Mesenchymal stem cell (in vitro differentiated cells and primary cell): ENCODE measurements at regions not wholly inside any gene's neighbourhood (a gene's known extent, or its start where the extent isn't known, plus 50 kb on each side); places are given as distances from the start of the nearest gene placed in this dataset.

Source experiments
- DNase-seq: peaks from one replicate; pipeline ENCODE4 v3.0.0-alpha.2; 2013
- H2AFZ ChIP-seq: one replicate; pipeline ENCODE4 v1.6.1; 2013; ENCODE audit warnings: low read depth, mild to moderate bottlenecking, control low read depth, inconsistent platforms, low read length, moderate library complexity
- H2AK5ac ChIP-seq: 2 replicates; pipeline ENCODE4 v1.6.1; 2013; ENCODE audit warnings: low read length, moderate library complexity, mild to moderate bottlenecking, inconsistent platforms; ENCODE audit not compliant: severe bottlenecking
- H2BK120ac ChIP-seq: one replicate; pipeline ENCODE4 v1.6.1; 2013; ENCODE audit warnings: low read depth, mild to moderate bottlenecking, inconsistent platforms, low read length, moderate library complexity
- H2BK12ac ChIP-seq, 2 experiments: one replicate each; pipeline ENCODE4 v1.6.1; 2013; ENCODE audit warnings: inconsistent platforms in 2 of 2, low read length in 2 of 2, mild to moderate bottlenecking in 2 of 2, moderate library complexity in 2 of 2, control low read depth in 1 of 2
- H2BK15ac ChIP-seq: one replicate; pipeline ENCODE4 v1.6.1; 2013; ENCODE audit warnings: mild to moderate bottlenecking, low read depth, inconsistent platforms; ENCODE audit not compliant: poor library complexity, severe bottlenecking
- H2BK5ac ChIP-seq: 2 replicates; pipeline ENCODE4 v1.6.1; 2013; ENCODE audit warnings: low read depth, mild to moderate bottlenecking, low read length, control low read depth, inconsistent platforms; ENCODE audit not compliant: poor library complexity, severe bottlenecking
- H3K14ac ChIP-seq, 2 experiments: one replicate each; pipeline ENCODE4 v1.6.1; 2013; ENCODE audit warnings: inconsistent platforms in 2 of 2, low read length in 2 of 2, control low read depth in 1 of 2, mild to moderate bottlenecking in 1 of 2, moderate library complexity in 1 of 2
- H3K18ac ChIP-seq, 2 experiments: one replicate each; pipeline ENCODE4 v1.6.1; 2013; ENCODE audit warnings: inconsistent platforms in 2 of 2, low read length in 2 of 2, control low read depth in 1 of 2, low read depth in 1 of 2, mild to moderate bottlenecking in 1 of 2
- H3K23ac ChIP-seq, 2 experiments: one replicate each; pipeline ENCODE4 v1.6.1; 2013; ENCODE audit warnings: inconsistent platforms in 2 of 2, low read length in 2 of 2, mild to moderate bottlenecking in 2 of 2, moderate library complexity in 2 of 2, control low read depth in 1 of 2
- H3K27ac ChIP-seq: 2 replicates; pipeline ENCODE4 v1.5.1; 2013; ENCODE audit warnings: mild to moderate bottlenecking, moderate library complexity, low read length, control low read depth, inconsistent platforms; ENCODE audit not compliant: poor library complexity, severe bottlenecking
- H3K27me3 ChIP-seq, 2 experiments: 2 replicates each; pipeline versions ENCODE4 v1.6.1 to v1.7.0; 2013; ENCODE audit warnings: low read length in 2 of 2, mild to moderate bottlenecking in 2 of 2, moderate library complexity in 2 of 2, control low read depth in 1 of 2, inconsistent platforms in 1 of 2; ENCODE audit not compliant: control insufficient read depth in 1 of 2, insufficient read depth in 1 of 2
- H3K36me3 ChIP-seq, 2 experiments: 2 replicates each; pipeline versions ENCODE4 v1.6.1 to v1.7.0; 2013; ENCODE audit warnings: low read length in 2 of 2, control low read depth in 1 of 2, inconsistent platforms in 1 of 2, low read depth in 1 of 2, mild to moderate bottlenecking in 1 of 2; ENCODE audit not compliant: insufficient read depth in 2 of 2, control insufficient read depth in 1 of 2
- H3K4ac ChIP-seq, 2 experiments: one replicate each; pipeline ENCODE4 v1.6.1; 2013; ENCODE audit warnings: inconsistent platforms in 2 of 2, low read length in 2 of 2, mild to moderate bottlenecking in 2 of 2, moderate library complexity in 2 of 2, control low read depth in 1 of 2, low read depth in 1 of 2
- H3K4me1 ChIP-seq: 2 replicates; pipeline ENCODE4 v1.6.1; 2013; ENCODE audit warnings: low read depth, low read length, control low read depth; ENCODE audit not compliant: control insufficient read depth, insufficient read depth
- H3K4me2 ChIP-seq: 2 replicates; pipeline ENCODE4 v1.6.1; 2013; ENCODE audit warnings: low read length, mild to moderate bottlenecking, inconsistent platforms; ENCODE audit not compliant: poor library complexity, severe bottlenecking
- H3K4me3 ChIP-seq, 2 experiments: 2 replicates each; pipeline versions ENCODE4 v1.5.1 to v1.7.0; 2013; ENCODE audit warnings: low read length in 2 of 2, mild to moderate bottlenecking in 2 of 2, control low read depth in 1 of 2, low read depth in 1 of 2; ENCODE audit not compliant: insufficient read depth in 1 of 2
- H3K79me1 ChIP-seq: replicated peaks from 2 replicates; pipeline ENCODE4 v1.6.1; 2013; ENCODE audit warnings: mild to moderate bottlenecking, control low read depth, low read length, inconsistent platforms; ENCODE audit not compliant: poor library complexity, severe bottlenecking
- H3K9ac ChIP-seq: 2 replicates; pipeline ENCODE4 v1.7.0; 2013; ENCODE audit warnings: mild to moderate bottlenecking, low read length, moderate library complexity
- H3K9me3 ChIP-seq: 2 replicates; pipeline ENCODE4 v1.7.0; 2013; ENCODE audit warnings: mild to moderate bottlenecking, low read length; ENCODE audit not compliant: control insufficient read depth
- H4K8ac ChIP-seq: one replicate; pipeline ENCODE4 v1.6.1; 2013; ENCODE audit warnings: inconsistent platforms, mild to moderate bottlenecking, low read length, moderate library complexity
- H4K91ac ChIP-seq: one replicate; pipeline ENCODE4 v1.6.1; 2013; ENCODE audit warnings: mild to moderate bottlenecking, low read length, inconsistent platforms
- WGBS: methylation state at CpG from one replicate; pipeline ENCODE4 v1.1.7; 2013; ENCODE audit warnings: mixed read lengths; 5-methylcytosine and 5-hydroxymethylcytosine counted together

DNA sequence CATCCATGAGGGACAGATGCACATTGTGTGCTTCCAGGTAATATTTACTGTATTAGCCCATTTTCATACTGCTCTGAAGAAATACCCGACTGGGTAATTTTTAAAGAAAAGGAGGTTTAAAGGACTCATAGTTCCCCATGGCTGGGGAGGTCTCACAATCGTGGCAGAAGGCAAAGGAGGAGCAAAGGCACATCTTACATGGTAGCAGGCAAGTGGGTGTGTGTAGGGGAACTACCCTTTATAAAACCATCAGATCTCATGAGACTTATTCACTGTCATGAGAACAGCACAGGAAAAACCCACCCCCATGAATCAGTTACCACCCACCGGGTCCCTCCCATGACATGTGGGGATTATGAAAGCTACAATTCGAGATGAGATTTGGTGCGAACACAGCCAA is 148.8 kb upstream of the FBXL17 start:
- Histone ChIP-seq H3K9me3 (no peaks in the 10 kb centered on the region), H3K18ac (peak overlapping the region; percentile 75 to 82), H3K23ac (no peak overlapping the region), H3K27me3 (no peaks in the 10 kb centered on the region), H4K91ac (peak overlapping the region; percentile 50), H2AFZ (no peak overlapping the region), H2BK12ac (peak overlapping the region; percentile 50 to 63), H2AK5ac (no peak overlapping the region), H4K8ac (peak overlapping the region; percentile 10), H3K4me1 (no peaks in the 10 kb centered on the region), H2BK120ac (peak overlapping the region; percentile 73), H3K36me3 (no peaks in the 10 kb centered on the region), H2BK5ac (no peak overlapping the region), H3K14ac (no peak overlapping the region), H3K79me1 (no peaks in the 10 kb centered on the region), H2BK15ac (no peak overlapping the region), H3K27ac (no peak overlapping the region), H3K4me3 (no peak overlapping the region), H3K9ac (no peak overlapping the region), H3K4ac (peak overlapping the region in 1 of 2 experiments; percentile 84), H3K4me2 (no peak overlapping the region)
- DNase-seq = no peak
- WGBS = 95% methylated on average over 4 of the region's 5 CpGs

DNA sequence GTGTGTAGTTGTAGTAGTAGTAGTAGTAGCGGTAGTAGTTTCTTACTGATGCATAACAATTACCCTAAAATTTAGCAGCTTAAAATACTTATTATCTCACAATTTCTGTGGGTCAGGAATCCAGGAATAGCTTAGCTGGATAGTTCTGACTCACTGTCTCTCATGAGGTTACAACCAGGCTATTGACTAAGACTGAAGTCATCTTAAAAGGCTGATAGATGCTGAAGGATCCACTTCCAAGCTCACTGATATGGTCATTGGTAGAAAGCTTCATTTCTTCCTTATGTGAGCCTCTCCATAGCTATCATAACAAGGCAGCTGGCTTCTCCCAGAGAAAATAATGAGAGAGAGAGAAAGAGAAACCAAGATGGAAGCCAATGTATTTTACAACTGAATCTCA is 147.5 kb upstream of the FBXL17 start:
- H3K4me1 ChIP-seq = no peaks in the 10 kb centered on the region

DNA sequence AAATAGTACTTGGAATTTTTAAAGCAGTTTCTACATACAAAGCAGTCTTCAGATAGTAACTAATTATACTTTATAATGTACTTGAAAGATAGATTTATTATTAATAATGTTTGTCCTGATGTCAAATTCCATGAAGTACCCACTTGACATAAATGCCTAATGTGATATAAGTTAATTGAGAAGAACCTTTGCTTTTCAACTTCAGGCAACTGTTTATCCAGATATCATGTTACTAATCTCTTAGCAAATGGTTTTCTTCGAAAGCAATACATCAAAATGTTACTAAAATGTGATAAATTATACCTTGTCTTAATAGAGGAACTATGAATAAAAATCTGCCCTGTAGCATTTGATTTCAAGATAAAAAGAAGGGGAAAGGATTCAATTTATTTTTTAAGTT is 146.8 kb upstream of the FBXL17 start:
- no peak overlapping the region for H3K14ac ChIP-seq
- H3K4me3 ChIP-seq = peak overlapping the region in 1 of 2 experiments; percentile 25
- H3K27me3 ChIP-seq = no peaks in the 10 kb centered on the region
- no peak overlapping the region for H4K91ac ChIP-seq
- WGBS = no CpG with 5 or more reads among the region's 1 CpG
- no peaks in the 10 kb centered on the region for H3K4me1 ChIP-seq
- DNase-seq = no peak
- H3K23ac ChIP-seq = no peak overlapping the region
- H3K36me3 ChIP-seq = no peaks in the 10 kb centered on the region
- H3K18ac ChIP-seq = no peak overlapping the region
- H2BK12ac ChIP-seq = no peak overlapping the region
- no peak overlapping the region for H3K9ac ChIP-seq
- no peak overlapping the region for H3K4ac ChIP-seq
- H2AFZ ChIP-seq = no peak overlapping the region
- H3K4me2 ChIP-seq = no peak overlapping the region
- H3K79me1 ChIP-seq = no peaks in the 10 kb centered on the region
- H2BK120ac ChIP-seq = no peak overlapping the region
- no peak overlapping the region for H3K27ac ChIP-seq
- H2AK5ac ChIP-seq = no peak overlapping the region
- no peak overlapping the region for H2BK15ac ChIP-seq
- no peak overlapping the region for H4K8ac ChIP-seq
- no peaks in the 10 kb centered on the region for H3K9me3 ChIP-seq
- no peak overlapping the region for H2BK5ac ChIP-seq

More for the DNA sequence above, 147.5 kb upstream of the FBXL17 start:
- H3K79me1 ChIP-seq = no peaks in the 10 kb centered on the region
- no peak overlapping the region for H2BK5ac ChIP-seq
- no peak overlapping the region for H3K4ac ChIP-seq
- H2BK12ac ChIP-seq = no peak overlapping the region
- DNase-seq = peak; percentile 60
- peak overlapping the region in 1 of 2 experiments; percentile 35 for H3K4me3 ChIP-seq
- no peak overlapping the region for H4K91ac ChIP-seq
- no peak overlapping the region for H2BK15ac ChIP-seq
- H3K27me3 ChIP-seq = no peaks in the 10 kb centered on the region
- no peak overlapping the region for H3K4me2 ChIP-seq
- no peak overlapping the region for H3K9ac ChIP-seq
- H3K23ac ChIP-seq = no peak overlapping the region
- H3K18ac ChIP-seq = no peak overlapping the region
- H4K8ac ChIP-seq = no peak overlapping the region
- no peak overlapping the region for H3K27ac ChIP-seq
- no peak overlapping the region for H3K14ac ChIP-seq
- no peak overlapping the region for H2AK5ac ChIP-seq
- no peak overlapping the region for H2AFZ ChIP-seq
- no peak overlapping the region for H2BK120ac ChIP-seq
- no peaks in the 10 kb centered on the region for H3K36me3 ChIP-seq
- WGBS = no CpG with 5 or more reads among the region's 1 CpG
- no peaks in the 10 kb centered on the region for H3K9me3 ChIP-seq

DNA sequence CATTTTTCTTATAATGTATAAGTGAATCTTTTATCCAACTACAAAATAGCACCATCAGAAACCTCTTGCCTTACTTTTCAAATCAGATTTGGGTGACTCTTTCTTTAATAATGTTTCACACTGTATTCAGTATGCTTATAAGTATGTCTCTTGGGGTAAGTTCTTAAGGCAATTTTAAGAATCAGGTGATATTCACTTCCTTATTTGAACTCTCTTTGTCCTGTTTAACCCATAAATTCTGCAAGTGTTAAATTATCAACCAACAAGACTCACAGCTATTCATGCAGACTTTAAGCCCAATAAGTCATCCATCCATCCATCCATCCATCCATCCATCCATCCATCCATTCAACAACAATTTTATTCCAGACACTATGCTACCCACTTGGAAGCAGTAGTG is 142.7 kb upstream of the FBXL17 start:
- Histone ChIP-seq H2BK12ac (no peak overlapping the region), H2BK120ac (no peak overlapping the region), H3K4me3 (no peak overlapping the region), H2BK15ac (no peak overlapping the region), H4K91ac (no peak overlapping the region), H2AFZ (no peak overlapping the region), H2BK5ac (no peak overlapping the region), H3K4me1 (no peaks in the 10 kb centered on the region), H4K8ac (no peak overlapping the region), H3K36me3 (no peaks in the 10 kb centered on the region), H3K14ac (no peak overlapping the region), H3K23ac (no peak overlapping the region), H3K4me2 (no peak overlapping the region), H3K27ac (no peak overlapping the region), H3K18ac (no peak overlapping the region), H3K9me3 (no peaks in the 10 kb centered on the region), H3K4ac (no peak overlapping the region), H3K9ac (no peak overlapping the region), H3K27me3 (peaks cover 0 to 6% of the 10 kb centered on the region in 2 experiments), H2AK5ac (no peak overlapping the region), H3K79me1 (no peaks in the 10 kb centered on the region)
- no peak for DNase-seq
